ENCODE measurements at regions not wholly inside any gene's neighbourhood (a gene's known extent, or its start where the extent isn't known, plus 50 kb on each side); places are given as distances from the start of the nearest gene placed in this dataset.

- H3K4me1 ChIP-seq: no peaks in the 10 kb centered on the region
- intact Hi-C loops (cut with DNase I): no loop called here
- H3K4me3 ChIP-seq: peak overlapping the region in 3 of 4 donors; percentile 16 to 44 (median 17)
- H3K27me3 ChIP-seq: peaks cover 0 to 3% (median 0%) of the 10 kb centered on the region in 4 donors
- WGBS: 76% methylated on average over 2 of the region's 2 CpGs
- H3K27ac ChIP-seq (replicated peaks in 1 of 4): peak overlapping the region in 2 of 4 donors; percentile 13 to 43
- H3K36me3 ChIP-seq: no peaks in the 10 kb centered on the region
- TF ChIP-seq EP300 (IDR thresholded peaks at IDR 0.05): no peak
- no peak for TF ChIP-seq CTCF (IDR thresholded peaks at IDR 0.05)
- TF ChIP-seq POLR2A (IDR thresholded peaks at IDR 0.05; ENCODE audit: low read depth): no peak
- no peak for TF ChIP-seq POLR2AphosphoS5 (IDR thresholded peaks at IDR 0.05)
- DNase-seq (ENCODE audit: extremely low spot score): peak; percentile 17
- no peaks in the 10 kb centered on the region for H3K9me3 ChIP-seq
These were observed 88.7 kb downstream of the SLC10A2 start for GRCh38 chr13:102977471-102977870.

- H3K4me3 ChIP-seq: no peak overlapping the region
- intact Hi-C loops (cut with DNase I): no loop called here
- H3K9me3 ChIP-seq: no peaks in the 10 kb centered on the region
- no peaks in the 10 kb centered on the region for H3K36me3 ChIP-seq
- peaks cover 0 to 3% (median 0%) of the 10 kb centered on the region in 4 donors for H3K27me3 ChIP-seq
- 60% methylated on average over 8 of the region's 8 CpGs for WGBS
- no peaks in the 10 kb centered on the region for H3K4me1 ChIP-seq
- TF ChIP-seq EP300 (IDR thresholded peaks at IDR 0.05): no peak
- no peak for TF ChIP-seq POLR2A (IDR thresholded peaks at IDR 0.05; ENCODE audit: low read depth)
- TF ChIP-seq CTCF (IDR thresholded peaks at IDR 0.05): no peak
- DNase-seq (ENCODE audit: extremely low spot score): peak; percentile 70
- H3K27ac ChIP-seq (replicated peaks in 1 of 4): no peak overlapping the region
These were observed 91.7 kb downstream of the SLC10A2 start for GRCh38 chr13:102974317-102975087.

GRCh38 chr13:102972191-102972590, 94.0 kb downstream of the SLC10A2 start:
- DNase-seq (ENCODE audit: extremely low spot score): no peak
- intact Hi-C loops (cut with DNase I): no loop called here
- Histone ChIP-seq H3K27me3 (peaks cover 0 to 3% (median 0%) of the 10 kb centered on the region in 4 donors), H3K9me3 (no peaks in the 10 kb centered on the region), H3K27ac (replicated peaks in 1 of 4) (no peak overlapping the region), H3K4me3 (no peak overlapping the region), H3K36me3 (no peaks in the 10 kb centered on the region), H3K4me1 (no peaks in the 10 kb centered on the region)
- no peak for TF ChIP-seq EP300 (IDR thresholded peaks at IDR 0.05)
- no peak for TF ChIP-seq POLR2A (IDR thresholded peaks at IDR 0.05; ENCODE audit: low read depth)
- TF ChIP-seq CTCF (IDR thresholded peaks at IDR 0.05): no peak
- no peak for TF ChIP-seq POLR2AphosphoS5 (IDR thresholded peaks at IDR 0.05)
- WGBS: 94% methylated on average over 2 of the region's 2 CpGs

GRCh38 chr13:102970542-102970941, 95.7 kb downstream of the SLC10A2 start:
- peak; percentile 72 for DNase-seq (ENCODE audit: extremely low spot score)
- H3K4me1 ChIP-seq: no peaks in the 10 kb centered on the region
- H3K36me3 ChIP-seq: no peaks in the 10 kb centered on the region
- intact Hi-C loops (cut with DNase I): no loop called here
- H3K27me3 ChIP-seq: peaks cover 0 to 3% (median 0%) of the 10 kb centered on the region in 4 donors
- H3K27ac ChIP-seq (replicated peaks in 1 of 4): no peak overlapping the region
- 95% methylated on average over 2 of the region's 2 CpGs for WGBS
- H3K4me3 ChIP-seq: no peak overlapping the region
- TF ChIP-seq POLR2A (IDR thresholded peaks at IDR 0.05; ENCODE audit: low read depth) (no peak), EP300 (IDR thresholded peaks at IDR 0.05) (no peak), CTCF (IDR thresholded peaks at IDR 0.05) (no peak), POLR2AphosphoS5 (IDR thresholded peaks at IDR 0.05) (no peak)
- H3K9me3 ChIP-seq: no peaks in the 10 kb centered on the region
